PFSK-1 (cell line): ENCODE measurements at regions not wholly inside any gene's neighbourhood (a gene's known extent, or its start where the extent isn't known, plus 50 kb on each side); places are given as distances from the start of the nearest gene placed in this dataset.

Experiments used
- FOXP2 ChIP-seq: optimal IDR thresholded peaks from 2 replicates; pipeline ENCODE3; 2011; ENCODE audit warnings: borderline replicate concordance, control low read depth, inconsistent platforms; ENCODE audit not compliant: insufficient read depth; ENCODE audit errors: extremely low read length, extremely low read depth
- POLR2AphosphoS5 ChIP-seq: IDR thresholded peaks from 2 replicates; pipeline ENCODE4 v1.6.1; 2012; ENCODE audit warnings: low read depth, mild to moderate bottlenecking, control low read depth, low read length, moderate library complexity
- SIN3A ChIP-seq: IDR thresholded peaks from 2 replicates; pipeline ENCODE4 v1.6.1; 2012; ENCODE audit warnings: mild to moderate bottlenecking, low read length, moderate library complexity, borderline replicate concordance; ENCODE audit not compliant: insufficient read depth
- TAF1 ChIP-seq: IDR thresholded peaks from 2 replicates; pipeline ENCODE4 v1.6.1; 2012; ENCODE audit warnings: low read length, control low read depth, borderline replicate concordance; ENCODE audit not compliant: insufficient read depth
- TF ChIP-seq, protein P1 (sequence below), 2 experiments: IDR thresholded peaks; 2 replicates each; pipeline versions ENCODE4 v1.6.1 to v1.8.0; 2011 to 2012; ENCODE audit warnings: low read depth in 2 of 2, low read length in 2 of 2, control low read depth in 1 of 2, inconsistent platforms in 1 of 2, mild to moderate bottlenecking in 1 of 2, moderate library complexity in 1 of 2; ENCODE audit not compliant: insufficient read depth in 1 of 2

DNA sequence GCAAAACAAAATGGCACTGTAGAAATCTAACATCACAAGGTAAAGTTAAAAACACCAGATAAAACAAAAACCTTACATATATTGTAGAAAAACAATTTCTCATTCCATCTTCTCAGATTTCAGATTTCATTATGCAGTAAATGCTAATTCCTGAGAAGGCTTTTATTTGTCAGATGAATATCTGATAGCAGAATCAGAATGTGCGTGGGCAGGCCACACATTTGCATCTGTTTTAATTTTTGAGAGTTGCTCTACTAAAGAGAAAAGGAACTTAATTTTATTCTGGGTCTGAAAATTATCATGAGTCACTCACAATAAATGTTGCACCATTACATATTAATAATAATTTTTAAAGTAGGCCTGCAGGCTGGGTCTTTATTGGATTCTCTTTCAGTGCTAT, 329.3 kb upstream of the SPTLC3 start:
- TF ChIP-seq TAF1 (no peak), SIN3A (no peak), POLR2AphosphoS5 (no peak), FOXP2 (no peak)
- TF ChIP-seq, protein P1, sequence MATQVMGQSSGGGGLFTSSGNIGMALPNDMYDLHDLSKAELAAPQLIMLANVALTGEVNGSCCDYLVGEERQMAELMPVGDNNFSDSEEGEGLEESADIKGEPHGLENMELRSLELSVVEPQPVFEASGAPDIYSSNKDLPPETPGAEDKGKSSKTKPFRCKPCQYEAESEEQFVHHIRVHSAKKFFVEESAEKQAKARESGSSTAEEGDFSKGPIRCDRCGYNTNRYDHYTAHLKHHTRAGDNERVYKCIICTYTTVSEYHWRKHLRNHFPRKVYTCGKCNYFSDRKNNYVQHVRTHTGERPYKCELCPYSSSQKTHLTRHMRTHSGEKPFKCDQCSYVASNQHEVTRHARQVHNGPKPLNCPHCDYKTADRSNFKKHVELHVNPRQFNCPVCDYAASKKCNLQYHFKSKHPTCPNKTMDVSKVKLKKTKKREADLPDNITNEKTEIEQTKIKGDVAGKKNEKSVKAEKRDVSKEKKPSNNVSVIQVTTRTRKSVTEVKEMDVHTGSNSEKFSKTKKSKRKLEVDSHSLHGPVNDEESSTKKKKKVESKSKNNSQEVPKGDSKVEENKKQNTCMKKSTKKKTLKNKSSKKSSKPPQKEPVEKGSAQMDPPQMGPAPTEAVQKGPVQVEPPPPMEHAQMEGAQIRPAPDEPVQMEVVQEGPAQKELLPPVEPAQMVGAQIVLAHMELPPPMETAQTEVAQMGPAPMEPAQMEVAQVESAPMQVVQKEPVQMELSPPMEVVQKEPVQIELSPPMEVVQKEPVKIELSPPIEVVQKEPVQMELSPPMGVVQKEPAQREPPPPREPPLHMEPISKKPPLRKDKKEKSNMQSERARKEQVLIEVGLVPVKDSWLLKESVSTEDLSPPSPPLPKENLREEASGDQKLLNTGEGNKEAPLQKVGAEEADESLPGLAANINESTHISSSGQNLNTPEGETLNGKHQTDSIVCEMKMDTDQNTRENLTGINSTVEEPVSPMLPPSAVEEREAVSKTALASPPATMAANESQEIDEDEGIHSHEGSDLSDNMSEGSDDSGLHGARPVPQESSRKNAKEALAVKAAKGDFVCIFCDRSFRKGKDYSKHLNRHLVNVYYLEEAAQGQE (IDR thresholded peaks at IDR 0.05; ENCODE audit: insufficient read depth in 1 of 2, low read depth in 2 of 2, low read length in 2 of 2), result no peak

DNA sequence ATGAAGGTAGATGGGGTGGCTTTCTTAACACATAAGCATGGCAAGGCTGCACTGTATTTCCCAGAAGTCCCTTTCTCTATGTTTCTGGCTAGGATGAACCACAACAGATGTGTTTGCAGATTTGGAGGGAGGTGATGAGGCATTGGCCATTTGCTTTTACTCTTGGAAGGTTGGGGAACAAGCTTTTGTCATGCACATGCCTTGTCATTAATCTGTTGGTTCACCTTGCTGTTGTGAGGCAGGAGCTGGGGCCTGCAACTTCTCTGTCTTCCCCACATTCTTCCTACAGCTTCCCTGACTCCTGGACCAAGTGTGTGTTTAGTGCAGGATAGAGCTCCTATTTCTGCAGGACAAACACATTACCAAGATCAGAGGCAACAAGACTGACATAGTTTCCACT, 326.2 kb upstream of the SPTLC3 start:
- TF ChIP-seq POLR2AphosphoS5 (no peak), TAF1 (no peak), SIN3A (no peak), FOXP2 (no peak)
- TF ChIP-seq, protein P1 (IDR thresholded peaks at IDR 0.05; ENCODE audit: insufficient read depth in 1 of 2, low read depth in 2 of 2, low read length in 2 of 2), result no peak

DNA sequence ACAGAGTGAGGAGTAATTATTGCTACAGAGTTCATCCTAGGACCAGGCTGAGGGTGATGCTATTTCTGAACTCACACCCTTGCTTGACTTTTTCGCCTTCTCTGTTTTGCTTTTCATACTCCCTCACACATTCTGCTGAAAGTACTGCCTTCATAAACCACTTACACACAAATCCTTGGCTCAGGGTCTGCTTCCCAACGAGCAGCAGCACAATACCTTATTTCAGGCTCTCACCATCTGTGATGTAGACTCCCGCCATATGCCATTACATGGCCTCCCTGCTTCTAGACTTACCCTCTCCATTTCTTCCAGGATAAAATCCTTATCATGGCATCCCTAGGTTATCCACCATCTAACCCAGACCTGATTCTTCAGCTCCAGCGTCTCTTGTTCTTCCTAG, 321.3 kb upstream of the SPTLC3 start:
- TF ChIP-seq, protein P1 (IDR thresholded peaks at IDR 0.05; ENCODE audit: insufficient read depth in 1 of 2, low read depth in 2 of 2, low read length in 2 of 2), result no peak
- TF ChIP-seq SIN3A, result no peak
- no peak for TF ChIP-seq FOXP2

DNA sequence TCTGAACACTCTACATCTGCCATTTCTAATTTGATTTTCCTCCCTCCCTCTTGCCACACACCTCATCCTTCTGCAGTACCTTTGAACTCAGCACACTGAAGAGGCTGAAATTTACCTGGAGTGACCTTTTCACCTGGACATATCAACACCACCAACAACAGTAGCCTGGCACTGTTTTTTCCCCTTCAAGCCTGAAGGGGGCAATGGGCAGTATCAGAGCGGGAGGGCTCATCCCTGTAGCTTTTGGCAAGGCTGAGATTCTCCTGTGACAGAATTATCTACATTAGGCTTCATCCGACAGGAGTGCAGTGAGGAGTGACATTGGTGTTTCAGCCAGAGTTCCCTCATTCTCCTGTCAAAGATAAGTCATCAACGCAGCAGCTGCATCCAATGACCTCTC, 312.8 kb upstream of the SPTLC3 start:
- TF ChIP-seq, protein P1 (IDR thresholded peaks at IDR 0.05; ENCODE audit: insufficient read depth in 1 of 2, low read depth in 2 of 2, low read length in 2 of 2), result no peak
- TF ChIP-seq TAF1, result no peak
- no peak for TF ChIP-seq SIN3A
- no peak for TF ChIP-seq FOXP2
- no peak for TF ChIP-seq POLR2AphosphoS5

DNA sequence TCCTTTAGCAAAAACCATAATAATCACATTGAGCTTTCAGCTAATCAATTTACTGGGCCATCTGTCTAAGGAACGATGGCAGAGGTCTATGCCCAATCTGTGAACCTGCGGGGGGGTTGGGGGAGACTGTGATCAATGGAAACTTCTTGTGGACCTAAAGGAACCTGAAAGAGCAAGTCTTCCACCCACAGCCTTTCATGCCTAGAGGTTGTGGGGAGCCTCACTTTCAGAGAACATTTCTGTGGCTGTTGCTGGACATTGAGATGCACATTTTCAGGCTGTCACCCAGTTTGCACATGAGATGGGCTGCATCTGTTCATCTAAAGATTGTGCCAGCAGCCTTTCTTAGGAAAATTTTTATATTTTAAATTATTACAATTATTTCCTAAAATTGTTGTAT, 310.0 kb upstream of the SPTLC3 start:
- TF ChIP-seq FOXP2, result no peak
- TF ChIP-seq, protein P1 (IDR thresholded peaks at IDR 0.05; ENCODE audit: insufficient read depth in 1 of 2, low read depth in 2 of 2, low read length in 2 of 2), result no peak
- TF ChIP-seq POLR2AphosphoS5, result no peak
- no peak for TF ChIP-seq SIN3A
- no peak for TF ChIP-seq TAF1
